ENCODE measurements at regions not wholly inside any gene's neighbourhood (a gene's known extent, or its start where the extent isn't known, plus 50 kb on each side); places are given as distances from the start of the nearest gene placed in this dataset.

DNA sequence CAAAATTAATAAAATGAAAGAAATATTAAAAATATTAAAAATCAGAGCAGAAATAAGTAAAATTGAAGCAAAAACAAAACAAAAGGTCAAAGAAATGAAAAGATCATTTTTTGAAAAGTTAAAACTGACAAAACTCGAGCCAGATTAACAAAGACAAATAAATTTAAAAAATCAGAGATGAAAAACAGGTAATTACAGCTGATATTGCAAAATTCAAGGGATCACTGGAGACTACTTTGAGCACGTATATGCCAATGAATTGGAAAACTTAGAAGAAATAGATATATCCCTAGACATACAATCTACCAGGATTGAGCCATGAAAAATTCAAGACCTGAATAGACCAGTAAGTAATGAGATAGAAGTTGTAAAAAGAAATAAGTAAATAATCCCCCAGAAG, 446.2 kb upstream of the EYS start:
- no peak for DNase-seq (ENCODE audit: low spot score)
- TF ChIP-seq, protein P1, sequence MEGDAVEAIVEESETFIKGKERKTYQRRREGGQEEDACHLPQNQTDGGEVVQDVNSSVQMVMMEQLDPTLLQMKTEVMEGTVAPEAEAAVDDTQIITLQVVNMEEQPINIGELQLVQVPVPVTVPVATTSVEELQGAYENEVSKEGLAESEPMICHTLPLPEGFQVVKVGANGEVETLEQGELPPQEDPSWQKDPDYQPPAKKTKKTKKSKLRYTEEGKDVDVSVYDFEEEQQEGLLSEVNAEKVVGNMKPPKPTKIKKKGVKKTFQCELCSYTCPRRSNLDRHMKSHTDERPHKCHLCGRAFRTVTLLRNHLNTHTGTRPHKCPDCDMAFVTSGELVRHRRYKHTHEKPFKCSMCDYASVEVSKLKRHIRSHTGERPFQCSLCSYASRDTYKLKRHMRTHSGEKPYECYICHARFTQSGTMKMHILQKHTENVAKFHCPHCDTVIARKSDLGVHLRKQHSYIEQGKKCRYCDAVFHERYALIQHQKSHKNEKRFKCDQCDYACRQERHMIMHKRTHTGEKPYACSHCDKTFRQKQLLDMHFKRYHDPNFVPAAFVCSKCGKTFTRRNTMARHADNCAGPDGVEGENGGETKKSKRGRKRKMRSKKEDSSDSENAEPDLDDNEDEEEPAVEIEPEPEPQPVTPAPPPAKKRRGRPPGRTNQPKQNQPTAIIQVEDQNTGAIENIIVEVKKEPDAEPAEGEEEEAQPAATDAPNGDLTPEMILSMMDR (IDR thresholded peaks at IDR 0.05): no peak
- no peak overlapping the region for H3K27ac ChIP-seq

DNA sequence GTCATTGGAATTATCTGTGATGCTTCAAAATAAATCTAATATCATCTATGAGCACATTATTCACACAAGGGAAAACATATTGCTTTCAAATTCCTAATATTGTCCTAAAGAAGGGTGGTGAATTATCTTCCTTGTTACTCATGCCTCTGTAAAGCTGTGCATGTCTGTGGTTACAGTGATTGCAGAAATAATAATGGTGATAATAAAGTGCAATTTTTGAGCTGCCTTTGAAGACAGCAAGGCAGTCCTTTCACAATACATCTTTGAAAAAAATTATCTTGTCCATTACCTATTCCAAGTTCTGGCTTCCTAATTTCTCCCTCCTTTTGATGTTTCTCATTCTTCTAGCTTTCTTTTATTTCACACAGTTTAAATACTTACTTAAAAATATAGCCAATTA, 442.1 kb upstream of the EYS start:
- TF ChIP-seq, protein P1 (IDR thresholded peaks at IDR 0.05): no peak
- no peaks in the 10 kb centered on the region for H3K9me3 ChIP-seq
- DNase-seq (ENCODE audit: low spot score): no peak
- no peaks in the 10 kb centered on the region for H3K4me1 ChIP-seq
- no peak overlapping the region for H3K4me3 ChIP-seq
- no peaks in the 10 kb centered on the region for H3K36me3 ChIP-seq
- H3K27me3 ChIP-seq: no peaks in the 10 kb centered on the region
- no peak overlapping the region for H3K27ac ChIP-seq

More for the DNA sequence above, 446.2 kb upstream of the EYS start:
- no peak overlapping the region for H3K4me3 ChIP-seq
- no peaks in the 10 kb centered on the region for H3K27me3 ChIP-seq
- no peaks in the 10 kb centered on the region for H3K9me3 ChIP-seq
- no peaks in the 10 kb centered on the region for H3K36me3 ChIP-seq
- H3K4me1 ChIP-seq: no peaks in the 10 kb centered on the region

DNA sequence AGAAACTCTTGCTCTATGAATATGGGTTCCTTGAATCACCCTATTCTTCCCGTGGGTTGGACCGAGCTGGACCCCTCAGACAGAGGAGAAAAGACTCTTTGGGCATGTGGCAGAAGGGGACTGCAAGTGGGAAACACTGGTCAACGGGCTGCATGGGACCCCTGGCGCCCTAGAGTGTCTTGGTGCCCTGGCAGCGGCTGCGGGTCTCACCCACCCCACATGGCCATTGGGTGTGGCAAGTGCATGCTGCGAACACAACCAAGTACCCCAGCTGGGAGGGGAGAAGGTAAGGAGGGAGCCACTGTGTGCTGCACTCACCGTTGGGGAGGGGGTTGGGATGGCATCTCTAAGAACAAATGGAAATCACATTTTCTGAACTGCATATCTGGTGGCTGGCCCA, 438.8 kb upstream of the EYS start:
- H3K4me3 ChIP-seq: no peak overlapping the region
- H3K4me1 ChIP-seq: no peaks in the 10 kb centered on the region
- DNase-seq (ENCODE audit: low spot score): no peak
- TF ChIP-seq, protein P1 (IDR thresholded peaks at IDR 0.05): no peak
- no peak overlapping the region for H3K27ac ChIP-seq
- no peaks in the 10 kb centered on the region for H3K36me3 ChIP-seq
- no peaks in the 10 kb centered on the region for H3K27me3 ChIP-seq
- no peaks in the 10 kb centered on the region for H3K9me3 ChIP-seq

DNA sequence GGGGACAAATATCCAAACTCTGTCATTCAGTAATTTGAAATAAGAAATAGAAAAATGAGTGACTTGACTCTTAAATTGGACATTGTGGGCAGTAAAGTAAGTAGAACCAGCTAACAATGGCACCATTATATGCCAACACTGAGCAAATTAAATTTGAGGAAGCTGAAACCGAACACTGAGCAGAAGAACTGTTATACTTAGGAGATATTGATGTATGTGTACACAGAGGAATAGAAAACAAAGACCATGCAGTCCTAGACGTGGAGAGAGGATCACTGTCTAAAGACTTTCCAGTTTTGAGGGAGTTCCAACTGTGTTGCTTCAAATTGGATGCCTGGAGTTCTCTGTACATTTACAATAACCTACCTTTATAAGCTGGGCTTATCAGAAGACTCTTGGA, 427.0 kb upstream of the EYS start:
- Histone ChIP-seq H3K9me3 (peaks cover 0 to 9% of the 10 kb centered on the region in 2 donors), H3K4me1 (no peaks in the 10 kb centered on the region), H3K4me3 (no peak overlapping the region), H3K27me3 (no peaks in the 10 kb centered on the region), H3K27ac (no peak overlapping the region), H3K36me3 (no peaks in the 10 kb centered on the region)
- DNase-seq (ENCODE audit: low spot score): no peak
- TF ChIP-seq, protein P1 (IDR thresholded peaks at IDR 0.05): no peak

DNA sequence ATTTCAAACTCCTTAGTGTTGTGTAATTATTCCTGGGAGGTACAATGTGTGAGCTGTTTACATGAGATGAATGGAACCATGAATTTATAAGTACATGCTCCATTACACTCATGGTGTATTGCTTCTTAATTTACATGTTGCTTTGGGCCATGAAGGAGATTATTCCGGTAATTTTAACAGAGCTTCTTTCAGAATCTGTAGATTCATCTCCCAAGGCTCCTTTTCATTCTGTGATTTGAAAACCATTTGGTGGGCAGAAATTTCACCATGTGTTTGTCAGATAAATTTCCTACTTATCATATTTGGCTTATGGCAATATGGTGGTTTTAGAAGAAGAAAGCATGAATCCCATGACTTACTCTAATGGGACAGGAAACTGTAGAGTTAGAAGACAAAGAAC, 421.6 kb upstream of the EYS start:
- Histone ChIP-seq H3K4me3 (no peak overlapping the region), H3K4me1 (no peaks in the 10 kb centered on the region), H3K9me3 (no peaks in the 10 kb centered on the region), H3K27ac (no peak overlapping the region), H3K36me3 (no peaks in the 10 kb centered on the region), H3K27me3 (no peaks in the 10 kb centered on the region)
- TF ChIP-seq, protein P1 (IDR thresholded peaks at IDR 0.05): no peak
- DNase-seq (ENCODE audit: low spot score): no peak

DNA sequence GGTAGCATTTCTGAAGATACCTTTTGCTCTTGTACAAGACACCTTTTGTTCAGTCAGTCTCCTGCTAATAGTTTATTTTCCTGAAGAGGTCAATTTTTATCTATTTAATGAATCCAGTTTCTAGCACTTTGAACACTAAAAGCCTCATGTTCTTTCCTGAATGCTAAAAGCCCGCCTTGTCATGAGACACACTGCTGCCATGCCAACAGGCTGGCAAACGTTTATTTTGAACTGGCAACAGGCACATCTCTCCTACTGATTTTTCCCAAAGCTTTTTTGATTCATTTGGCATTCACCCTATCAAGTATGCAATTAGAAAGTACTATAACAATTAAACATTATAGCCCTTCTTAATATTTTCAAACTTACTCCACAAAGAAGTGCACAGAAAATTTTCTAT, 421.2 kb upstream of the EYS start:
- Histone ChIP-seq H3K4me3 (no peak overlapping the region), H3K9me3 (no peaks in the 10 kb centered on the region), H3K36me3 (no peaks in the 10 kb centered on the region), H3K27ac (no peak overlapping the region), H3K4me1 (no peaks in the 10 kb centered on the region), H3K27me3 (no peaks in the 10 kb centered on the region)
- no peak for DNase-seq (ENCODE audit: low spot score)
- TF ChIP-seq, protein P1 (IDR thresholded peaks at IDR 0.05): no peak

All from right atrium auricular region (tissue), 2 donors.